ENCODE measurements at regions not wholly inside any gene's neighbourhood (a gene's known extent, or its start where the extent isn't known, plus 50 kb on each side); places are given as distances from the start of the nearest gene placed in this dataset.

GRCh38 chr5:120365656-120366446 is 98.2 kb upstream of the PRR16 start:
- DNase-seq = no peak

- no peak for DNase-seq
Measured at GRCh38 chr5:120367896-120368634, 96.0 kb upstream of the PRR16 start.

DNA sequence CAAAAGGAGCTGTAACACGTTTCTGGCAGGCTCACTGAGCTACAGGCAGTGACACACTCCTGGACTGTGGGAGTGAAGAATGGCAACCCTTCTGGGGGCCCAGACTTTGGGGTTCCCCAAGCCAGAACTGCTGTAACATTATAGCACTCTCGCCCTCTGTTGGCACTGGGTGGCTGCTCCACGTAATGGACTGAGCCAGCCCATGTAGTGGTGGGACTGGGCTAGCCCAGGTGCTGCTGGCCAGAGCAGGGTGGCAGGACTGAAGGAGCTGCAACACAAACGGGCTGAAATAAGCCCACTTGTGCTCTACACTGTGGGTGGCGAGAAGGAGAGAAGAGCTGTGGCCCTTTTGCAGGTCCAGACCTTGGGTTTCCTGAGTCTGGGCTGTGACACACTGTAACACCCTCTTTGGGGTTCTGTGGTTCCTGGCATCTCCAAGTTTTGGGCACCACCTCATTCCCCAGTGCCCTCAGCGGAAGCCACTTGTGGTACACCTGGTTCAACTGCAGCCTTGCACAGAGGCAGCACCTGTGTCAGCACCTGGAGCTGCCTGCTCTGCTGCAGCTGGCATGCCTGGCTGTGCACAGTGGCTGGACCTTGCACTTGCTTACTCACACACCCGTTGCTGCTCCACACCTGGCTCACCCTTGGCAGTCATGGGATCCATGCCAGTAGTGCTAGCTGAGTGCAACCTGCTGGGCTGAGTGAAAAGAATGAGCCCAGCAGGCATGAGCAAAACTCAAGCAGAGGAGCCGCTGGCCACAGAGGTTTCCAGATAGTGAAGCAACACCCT is 95.0 kb upstream of the PRR16 start:
- no peak for DNase-seq

GRCh38 chr5:120372899-120373298 is 91.2 kb upstream of the PRR16 start:
- DNase-seq = no peak

DNA sequence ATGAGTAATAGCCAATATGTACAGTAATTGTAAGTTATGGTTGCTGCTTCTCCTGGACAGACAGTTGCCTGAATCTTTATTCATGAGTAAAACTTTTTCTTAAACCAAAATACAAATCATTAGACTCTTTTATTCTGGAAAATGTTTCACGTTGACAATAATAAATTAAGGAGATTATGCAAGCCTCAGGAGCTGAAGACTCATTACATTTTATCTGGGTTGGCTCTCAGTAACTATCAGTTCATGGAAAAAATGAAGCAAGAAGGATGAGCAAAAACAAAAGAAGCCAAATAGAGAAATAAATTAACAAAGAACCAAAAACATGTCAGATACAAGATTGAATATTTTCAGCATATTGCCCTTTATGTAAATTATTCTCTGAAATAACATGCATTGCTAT is 88.9 kb upstream of the PRR16 start:
- DNase-seq = no peak

- no peak for DNase-seq
Measured at GRCh38 chr5:120380644-120381043, 83.5 kb upstream of the PRR16 start.

DNA sequence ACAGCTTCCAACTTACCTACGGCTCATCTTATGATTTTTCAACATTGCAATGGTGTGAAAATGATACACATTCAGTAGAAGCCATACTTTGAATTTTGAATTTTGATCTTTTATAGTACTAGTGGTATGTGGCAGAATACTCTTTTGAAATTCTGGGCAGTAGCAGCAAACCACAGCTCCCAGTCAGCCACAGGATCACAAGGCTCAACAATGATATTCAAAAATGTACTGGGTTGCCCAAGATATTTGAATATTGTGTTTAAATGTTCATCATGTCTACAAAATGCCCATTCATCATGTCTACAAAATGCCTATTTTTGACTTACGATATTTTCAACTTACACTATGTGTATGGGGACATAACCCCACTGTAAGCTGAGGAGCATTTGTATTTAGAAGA is 81.3 kb upstream of the PRR16 start:
- no peak for DNase-seq

DNA sequence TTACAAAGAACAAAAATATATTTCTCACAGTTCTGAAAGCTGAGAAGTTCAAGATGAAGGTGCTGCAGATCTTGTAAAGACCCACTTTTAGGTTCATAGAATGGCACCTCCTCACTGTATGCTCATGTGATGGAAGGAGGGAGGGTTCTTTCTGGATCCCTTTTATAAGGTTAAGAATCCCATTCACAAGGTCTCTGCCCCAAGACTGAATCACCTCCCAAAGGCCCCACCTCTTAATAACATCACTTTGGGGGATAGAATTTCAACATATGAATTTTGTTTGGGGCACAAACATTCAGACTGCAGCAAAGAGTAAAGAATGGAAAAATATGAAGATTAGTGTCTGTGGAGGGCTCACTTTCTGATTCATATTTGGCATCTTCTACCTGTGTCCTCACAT is 77.1 kb upstream of the PRR16 start:
- no peak for DNase-seq

GRCh38 chr5:120388016-120388781 is 75.9 kb upstream of the PRR16 start:
- DNase-seq = no peak

DNA sequence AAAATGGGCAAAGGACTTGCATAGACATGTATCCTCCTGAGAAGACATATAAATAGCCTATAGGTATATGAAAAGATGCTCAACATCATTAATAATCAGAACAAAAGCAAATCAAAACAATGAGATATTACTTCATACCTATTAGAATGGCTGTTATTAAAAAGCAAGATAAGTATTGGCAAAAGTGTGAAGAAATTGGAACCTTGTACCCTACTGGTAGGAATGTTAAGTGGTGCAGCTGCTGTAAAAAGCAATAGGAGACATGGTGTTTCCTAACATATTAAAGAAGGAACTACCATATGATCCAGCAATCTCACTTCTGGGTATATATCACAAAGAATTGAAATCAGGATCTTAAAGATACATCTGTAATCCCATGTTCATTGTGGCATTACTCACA is 69.8 kb upstream of the PRR16 start:
- no peak for DNase-seq

GRCh38 chr5:120396186-120396585 is 67.9 kb upstream of the PRR16 start:
- no peak for DNase-seq

DNA sequence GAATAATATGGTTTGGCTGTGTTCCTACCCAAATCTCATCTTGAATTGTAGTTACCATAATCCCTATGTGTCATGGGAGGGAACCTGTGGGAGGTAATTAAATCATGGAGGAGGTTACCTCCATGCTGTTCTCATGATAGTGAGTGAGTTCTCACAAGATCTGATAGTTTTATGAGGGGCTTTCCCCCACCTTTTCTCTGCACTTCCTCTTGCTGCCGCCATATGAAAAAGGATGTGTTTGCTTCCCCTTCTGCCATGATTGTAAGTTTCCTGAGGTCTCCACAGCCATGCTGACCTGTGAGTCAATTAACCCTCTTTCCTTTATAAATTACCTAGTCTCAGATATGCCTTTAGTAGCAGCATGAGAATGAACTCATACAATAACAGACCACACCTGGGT is 63.7 kb upstream of the PRR16 start:
- no peak for DNase-seq

DNA sequence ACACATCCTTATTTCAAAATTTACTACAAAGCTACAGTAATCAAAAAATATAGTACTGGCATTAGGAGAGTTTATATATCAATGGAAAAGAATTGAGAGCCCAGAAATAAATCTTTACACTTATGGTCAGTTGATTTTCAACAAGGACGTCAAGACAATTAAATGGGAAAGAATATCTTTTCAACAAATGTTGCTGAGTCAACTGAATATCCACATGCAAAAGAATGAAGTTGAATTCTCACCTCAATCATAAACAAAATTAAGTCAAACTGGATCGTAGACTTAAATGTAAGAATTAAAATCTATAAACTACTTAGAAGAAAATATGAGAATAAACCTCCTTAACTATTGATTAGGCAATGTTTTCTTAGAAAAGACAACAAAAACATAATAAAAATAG is 61.5 kb upstream of the PRR16 start:
- no peak for DNase-seq

GRCh38 chr5:120405286-120405864 is 58.7 kb upstream of the PRR16 start:
- DNase-seq = no peak

DNA sequence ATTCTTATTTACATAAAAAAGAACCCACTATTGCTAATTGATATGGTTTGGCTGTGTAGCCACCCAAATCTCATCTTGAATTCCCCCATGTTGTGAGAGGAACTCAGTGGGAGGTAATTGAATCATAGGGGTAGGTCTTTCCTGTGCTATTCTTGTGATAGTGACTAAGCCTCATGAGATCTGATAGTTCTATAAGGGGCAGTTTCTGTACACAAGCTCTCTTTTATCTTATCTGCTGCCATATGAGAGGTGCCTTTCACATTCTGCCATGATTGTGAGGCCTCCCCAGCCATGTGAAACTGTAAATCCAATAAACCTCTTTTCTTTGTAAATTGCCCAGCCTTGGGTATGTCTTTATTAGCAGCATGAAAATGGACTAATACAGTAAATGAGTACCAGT is 58.2 kb upstream of the PRR16 start:
- no peak for DNase-seq

DNA sequence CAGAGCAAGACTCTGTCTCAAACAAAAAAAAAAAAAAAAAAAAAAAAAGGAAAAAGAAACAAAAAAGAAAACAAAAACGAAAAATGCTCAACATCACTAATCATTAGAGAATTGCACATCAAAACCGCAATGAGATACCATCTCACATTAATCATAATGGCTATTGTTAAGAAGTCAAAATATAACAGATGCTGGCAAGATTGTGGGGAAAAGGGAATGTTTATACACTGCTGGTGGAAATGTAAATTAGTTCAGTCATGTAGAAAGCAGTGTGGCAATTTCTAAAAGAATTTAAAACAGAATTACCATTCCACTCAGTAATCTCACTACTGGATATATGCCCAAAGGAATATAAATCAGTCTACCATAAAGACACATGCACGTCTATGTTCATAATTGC is 50.4 kb upstream of the PRR16 start:
- DNase-seq = no peak
